ENCODE measurements at regions not wholly inside any gene's neighbourhood (a gene's known extent, or its start where the extent isn't known, plus 50 kb on each side); places are given as distances from the start of the nearest gene placed in this dataset.
"Not testable (repeated sequence)": the region's sequence is repeated elsewhere in the genome, so short reads cannot be mapped to it uniquely, and the experiment has no call there.

GRCh38 chrX:106356580-106356979 lies 188.5 kb downstream of the PWWP3B start:
- no peak for DNase-seq (ENCODE audit: low spot score)

GRCh38 chrX:106363214-106363613 lies 195.1 kb downstream of the PWWP3B start:
- DNase-seq (ENCODE audit: low spot score): no peak

DNA sequence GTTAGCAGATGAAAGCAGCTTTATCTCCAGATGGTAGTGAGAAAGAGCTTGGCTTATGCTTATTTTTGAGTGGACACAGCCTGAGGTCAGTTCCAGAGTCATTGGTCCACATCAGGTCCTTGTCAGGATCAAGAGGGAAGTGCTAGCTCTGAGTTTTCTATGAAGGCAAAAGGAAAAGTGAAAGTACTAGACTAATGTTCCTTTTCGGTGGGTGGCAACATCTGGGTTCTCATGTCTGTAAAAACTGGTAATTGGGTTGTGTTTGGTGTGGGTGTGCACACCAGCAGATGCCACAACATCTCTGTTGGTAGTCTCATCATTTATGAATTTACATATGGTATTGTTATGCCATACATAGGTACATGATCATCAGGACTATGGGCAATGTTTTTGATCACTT lies 210.5 kb downstream of the PWWP3B start:
- DNase-seq (ENCODE audit: low spot score): no peak

GRCh38 chrX:106391284-106391911 lies 220.4 kb upstream of the RADX start:
- DNase-seq (ENCODE audit: low spot score): peak; percentile 7

DNA sequence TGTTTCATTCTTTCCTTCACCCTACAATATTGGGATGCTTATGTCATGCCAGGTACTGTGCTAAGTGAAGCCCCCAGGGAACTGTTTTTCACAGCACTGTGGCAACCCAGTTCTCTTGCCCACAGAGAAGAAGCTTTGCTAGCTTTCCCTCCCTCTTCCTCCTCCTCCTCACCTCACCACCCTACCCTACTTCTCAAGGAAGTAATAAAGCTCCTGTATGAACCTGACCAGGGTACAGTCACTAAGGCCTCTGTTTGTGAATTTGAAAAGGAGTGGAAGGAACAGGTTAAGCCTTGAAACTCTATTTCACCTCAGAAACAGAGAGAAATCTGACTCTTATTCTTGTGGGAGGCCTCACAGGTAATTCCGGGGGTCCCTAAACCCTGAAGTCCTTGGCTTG lies 219.4 kb upstream of the RADX start:
- DNase-seq (ENCODE audit: low spot score): no peak

DNA sequence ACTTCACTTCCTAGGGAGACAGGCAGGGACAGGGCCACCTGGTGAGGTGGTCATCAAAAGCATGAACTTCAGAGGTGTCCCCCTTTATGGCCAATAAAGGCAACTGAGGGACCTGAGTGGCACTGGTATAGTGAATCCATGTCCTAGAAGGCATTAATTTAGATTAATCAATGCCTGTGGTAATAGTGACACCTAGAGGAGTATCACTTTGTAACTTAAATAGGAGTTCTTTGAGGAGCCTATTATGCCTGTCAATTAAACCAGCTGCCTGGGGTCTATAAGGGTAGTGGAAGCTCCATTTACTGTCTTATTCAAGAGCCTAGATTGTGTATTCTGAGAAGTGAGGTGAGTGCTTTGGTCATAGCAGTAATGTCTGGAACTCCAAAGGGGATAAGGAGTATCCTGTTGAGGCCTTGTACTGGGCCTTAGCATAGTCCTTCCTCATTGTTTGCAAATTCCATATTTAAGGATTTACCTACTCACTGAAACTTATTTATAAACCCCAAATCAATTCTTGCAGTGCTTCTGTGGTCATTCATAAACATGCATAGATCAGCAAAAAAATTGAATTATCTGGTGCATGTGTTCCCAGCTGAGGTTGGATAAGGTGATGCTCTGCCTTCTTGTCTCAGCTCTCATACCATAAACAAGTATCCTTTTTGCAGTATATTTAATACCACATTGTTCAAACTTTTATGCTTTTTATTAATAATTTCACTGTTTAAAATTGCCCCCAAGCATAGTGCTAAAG lies 213.8 kb upstream of the RADX start:
- DNase-seq (ENCODE audit: low spot score): no peak

DNA sequence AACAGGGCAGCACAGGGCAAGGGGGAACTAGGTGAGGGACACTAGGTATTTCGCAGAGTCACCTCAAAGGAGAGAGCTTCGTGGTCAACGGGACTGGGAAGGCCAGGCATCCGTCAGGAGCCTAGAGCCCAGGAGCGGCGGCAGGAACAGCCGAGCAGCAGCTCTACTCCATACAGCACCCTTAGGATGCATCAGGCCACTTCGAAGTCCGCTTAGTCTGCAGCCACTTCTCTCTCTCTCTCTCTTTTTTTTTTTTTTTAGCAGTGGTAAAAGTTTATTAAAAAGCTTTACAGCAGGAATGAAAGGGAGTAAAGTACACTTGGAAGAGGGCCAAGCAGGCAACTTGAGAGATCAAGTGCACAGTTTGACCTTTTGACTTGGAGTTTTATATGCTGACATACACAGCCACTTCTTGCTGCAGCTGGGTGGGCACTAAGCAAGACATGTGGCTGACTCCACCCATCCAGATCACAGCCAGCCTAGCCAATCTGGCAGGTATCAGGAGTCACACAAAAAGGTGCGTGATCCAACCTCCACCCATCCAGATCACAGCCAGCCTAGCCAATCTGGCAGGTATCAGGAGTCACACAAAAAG lies 209.7 kb upstream of the RADX start:
- DNase-seq (ENCODE audit: low spot score): no peak

GRCh38 chrX:106404512-106404911 lies 207.3 kb upstream of the RADX start:
- DNase-seq (ENCODE audit: low spot score): no peak

- peak; percentile 11 for DNase-seq (ENCODE audit: low spot score)
Measured at GRCh38 chrX:106415276-106415895, 196.4 kb upstream of the RADX start.

DNA sequence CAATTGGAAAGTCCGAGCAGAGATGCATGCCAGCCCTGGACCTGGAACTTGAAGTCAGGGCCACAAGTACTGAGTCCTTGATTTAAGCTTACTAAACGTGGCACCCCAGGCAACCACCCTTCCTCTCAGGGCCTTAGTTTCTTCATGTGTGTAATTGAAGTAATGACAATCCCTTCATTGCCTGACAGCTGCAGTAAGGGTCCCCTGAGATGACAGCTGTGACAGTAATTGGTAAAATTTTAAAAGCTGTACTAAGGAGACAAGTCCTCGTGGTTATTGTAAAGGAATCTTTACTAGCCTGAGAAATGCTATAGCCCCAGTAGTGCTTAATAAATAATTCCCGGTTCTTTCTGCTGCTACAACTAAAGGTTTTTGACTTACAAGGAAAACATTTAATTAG lies 175.1 kb upstream of the RADX start:
- no peak for DNase-seq (ENCODE audit: low spot score)

DNA sequence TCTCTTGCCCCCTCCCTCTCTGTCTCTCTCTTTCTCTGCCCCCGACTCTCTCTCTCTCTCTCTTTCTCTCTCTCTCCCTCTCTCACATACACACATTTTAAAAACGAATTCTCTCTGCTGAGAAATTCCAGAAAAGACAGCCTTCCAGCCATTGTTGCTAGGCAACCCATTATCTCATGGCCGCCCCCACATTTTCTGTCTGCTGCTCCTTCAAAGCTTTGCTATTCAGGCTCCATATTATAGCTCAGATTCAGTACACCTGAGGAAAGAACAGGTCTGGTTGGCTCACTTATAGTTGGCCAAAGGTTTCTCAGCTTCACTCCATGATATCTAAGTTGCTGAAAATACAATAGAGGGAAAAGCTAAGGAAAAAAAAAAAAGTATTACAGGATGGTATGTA lies 174.4 kb upstream of the RADX start:
- DNase-seq (ENCODE audit: low spot score): no peak

GRCh38 chrX:106450405-106450804 lies 161.4 kb upstream of the RADX start:
- DNase-seq (ENCODE audit: low spot score): no peak

GRCh38 chrX:106451933-106452332 lies 159.8 kb upstream of the RADX start:
- no peak for DNase-seq (ENCODE audit: low spot score)

DNA sequence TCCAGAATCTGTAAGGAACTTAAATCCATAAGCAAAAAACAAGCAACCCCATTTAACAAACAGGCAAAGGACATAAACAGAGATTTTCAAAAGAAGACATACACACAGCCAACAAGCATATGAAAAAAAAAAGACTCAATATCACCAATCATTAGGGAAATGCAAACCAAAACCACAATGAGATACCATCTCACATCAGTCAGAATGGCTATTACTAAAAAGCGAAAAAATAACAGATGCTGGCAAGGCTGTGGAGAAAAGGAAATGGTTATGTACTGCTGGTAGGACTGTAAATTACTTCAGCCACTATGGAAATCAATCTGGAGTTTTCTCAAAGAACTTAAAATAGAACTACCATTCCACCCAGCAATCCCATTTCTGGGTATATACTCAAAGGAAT lies 156.8 kb upstream of the RADX start:
- no peak for DNase-seq (ENCODE audit: low spot score)

DNA sequence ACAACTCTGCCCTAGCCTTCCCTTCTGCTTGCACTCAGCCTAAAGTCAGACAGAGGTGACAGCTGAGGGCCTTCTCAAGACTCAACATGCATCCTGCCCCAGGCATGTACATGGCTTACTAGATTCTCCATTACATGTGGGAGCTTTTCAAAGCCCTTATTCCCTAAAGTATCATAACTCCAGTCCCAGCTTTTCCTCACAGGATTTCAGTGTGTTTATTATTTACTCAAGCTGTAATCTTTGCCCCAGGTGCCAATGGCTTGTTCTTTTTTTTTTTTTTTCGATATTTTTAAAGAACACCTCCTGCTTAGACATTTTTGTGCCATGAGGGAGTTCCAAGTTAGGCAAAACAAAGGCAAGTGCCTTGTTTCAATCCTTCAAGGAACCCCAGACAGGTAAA lies 154.0 kb upstream of the RADX start:
- no peak for DNase-seq (ENCODE audit: low spot score)

GRCh38 chrX:106467422-106467821 lies 144.4 kb upstream of the RADX start:
- DNase-seq (ENCODE audit: low spot score): no peak

- no peak for DNase-seq (ENCODE audit: low spot score)
Measured at GRCh38 chrX:106467943-106468342, 143.8 kb upstream of the RADX start.

DNA sequence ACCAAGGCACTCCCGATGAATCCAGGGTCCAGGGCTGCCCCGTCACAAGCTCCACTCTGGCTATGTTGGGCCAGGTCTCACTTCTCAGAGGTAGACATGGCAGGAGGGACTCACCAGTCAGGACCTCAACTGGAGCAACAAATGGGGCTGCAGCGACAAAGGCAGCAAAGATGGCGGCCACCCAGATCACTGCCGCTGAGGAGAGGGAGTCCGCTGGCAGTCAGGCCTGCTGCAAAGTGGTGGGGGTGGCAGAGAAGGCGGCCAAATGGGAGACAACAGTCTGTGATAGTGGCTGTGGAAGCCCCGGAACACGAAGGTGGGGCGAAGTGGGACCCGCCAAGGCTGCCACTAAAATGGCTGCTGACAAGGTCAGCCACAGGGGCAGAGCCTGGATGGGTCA lies 143.3 kb upstream of the RADX start:
- DNase-seq (ENCODE audit: low spot score): no peak

DNA sequence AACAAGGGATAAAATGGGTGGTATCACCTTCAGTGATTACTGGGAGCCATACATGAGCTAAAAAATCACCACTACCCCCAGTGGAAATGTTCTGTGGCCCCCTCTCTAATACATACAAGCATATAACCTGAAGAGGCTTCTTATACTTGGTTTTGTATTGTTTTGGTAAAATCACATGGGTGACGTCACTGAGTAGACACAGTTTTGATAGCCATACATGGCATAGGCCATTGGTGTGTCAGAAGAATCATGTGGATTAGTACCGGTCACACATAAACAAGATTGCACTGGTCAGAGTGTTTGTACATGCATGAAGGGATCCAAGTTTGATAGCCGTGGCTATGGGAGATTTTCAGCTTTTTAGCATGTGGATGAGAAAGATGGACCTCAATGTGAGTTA lies 131.9 kb upstream of the RADX start:
- no peak for DNase-seq (ENCODE audit: low spot score)

DNA sequence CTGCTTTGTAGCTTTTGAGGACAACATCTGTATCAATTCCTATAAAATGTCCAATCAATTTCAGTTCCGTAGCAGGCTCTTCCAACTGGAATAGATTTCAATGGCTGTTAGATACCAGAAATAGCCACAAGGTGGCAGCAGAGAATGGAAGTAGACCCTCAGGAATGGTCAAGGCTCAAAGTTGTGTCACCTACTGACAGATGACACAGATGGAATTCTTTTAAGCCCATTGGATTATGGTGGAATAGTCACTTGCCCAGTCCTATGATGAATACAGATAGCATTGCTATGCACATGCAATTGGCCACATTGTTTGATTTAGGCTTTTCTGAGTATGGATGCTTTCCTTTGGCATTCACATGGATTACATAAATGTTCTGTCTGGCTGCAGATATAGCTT lies 130.4 kb upstream of the RADX start:
- DNase-seq (ENCODE audit: low spot score): peak; percentile 36

DNA sequence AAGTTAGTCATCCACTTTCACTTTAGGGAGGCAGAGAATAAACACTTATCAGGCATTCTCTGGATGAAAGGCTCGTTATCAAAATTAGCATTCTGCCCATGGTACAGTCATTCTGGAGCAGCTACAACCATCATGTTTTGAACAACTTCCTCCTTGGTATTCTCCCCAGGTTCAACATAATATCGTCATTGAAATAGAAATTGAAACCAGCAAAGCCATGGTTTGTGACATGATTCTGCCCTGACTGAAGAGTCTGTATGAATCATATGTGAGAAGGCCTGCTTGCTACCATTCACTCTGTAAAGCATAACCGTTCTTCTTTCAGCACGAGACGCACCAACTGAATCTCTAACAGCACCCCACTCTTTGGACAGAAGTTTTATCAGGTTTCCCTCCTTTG lies 127.5 kb upstream of the RADX start:
- DNase-seq (ENCODE audit: low spot score): no peak

- DNase-seq (ENCODE audit: low spot score): not testable (repeated sequence)
Measured at GRCh38 chrX:106493210-106493816, 118.5 kb upstream of the RADX start.

GRCh38 chrX:106499473-106499872 lies 112.3 kb upstream of the RADX start:
- no peak for DNase-seq (ENCODE audit: low spot score)
